ENCODE measurements at regions not wholly inside any gene's neighbourhood (a gene's known extent, or its start where the extent isn't known, plus 50 kb on each side); places are given as distances from the start of the nearest gene placed in this dataset.

DNA sequence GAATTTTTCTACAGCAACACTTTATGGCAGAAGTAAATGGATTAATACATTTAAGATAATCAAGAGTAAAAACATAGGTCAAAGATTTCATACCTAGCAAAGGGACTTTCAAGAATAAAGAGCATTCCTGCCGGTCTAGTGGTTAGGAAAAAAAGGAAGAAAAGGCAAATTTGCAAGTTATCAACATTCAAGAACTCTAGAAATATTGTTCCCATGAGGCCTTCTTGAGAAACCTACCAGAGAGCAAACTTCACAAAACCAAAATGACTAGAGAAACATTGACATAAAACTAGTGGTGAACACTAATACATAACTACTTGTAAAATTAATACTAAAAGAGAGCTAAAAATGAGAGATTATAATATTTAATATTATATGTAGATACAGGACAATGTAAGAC is 320.2 kb upstream of the RGMB start:
- no peak for DNase-seq (ENCODE audit: low read depth)

DNA sequence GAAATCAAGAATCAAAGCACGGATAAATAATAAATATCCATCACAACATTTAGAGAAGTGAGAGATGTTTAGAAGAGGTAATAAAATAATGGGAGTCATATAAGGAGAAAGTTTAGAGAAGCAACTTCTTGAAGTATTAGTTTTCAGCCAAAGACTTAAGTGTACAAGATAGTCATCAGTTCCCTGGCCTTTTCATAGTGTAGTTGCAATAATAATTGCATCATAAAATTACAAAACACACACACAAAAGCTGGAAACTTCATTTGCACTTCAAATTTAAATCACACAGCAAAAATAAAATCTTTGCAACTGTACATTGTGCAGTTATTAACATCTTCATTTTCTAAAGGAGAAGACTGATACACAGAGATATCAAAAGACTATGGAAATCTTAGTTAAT is 319.1 kb upstream of the RGMB start:
- DNase-seq (ENCODE audit: low read depth) = peak; percentile 79

DNA sequence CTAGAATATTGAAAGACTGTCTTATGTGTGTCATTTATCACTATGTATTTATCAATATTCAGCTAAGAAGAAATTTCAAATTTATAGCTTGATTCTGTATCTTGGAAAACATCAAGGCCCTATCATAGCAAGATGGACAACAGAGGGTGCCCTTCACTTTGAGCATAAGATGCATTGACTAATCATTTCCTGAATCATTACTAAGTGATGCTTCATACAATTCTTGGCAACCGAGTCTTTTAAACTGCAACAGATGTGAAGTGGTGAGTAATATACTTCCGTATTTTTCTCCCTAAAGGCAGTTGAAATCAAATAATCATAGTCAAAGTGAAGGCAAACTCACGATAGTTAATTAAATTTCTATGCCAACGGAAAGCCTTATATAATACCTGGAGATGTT is 318.6 kb upstream of the RGMB start:
- peak; percentile 98 for DNase-seq (ENCODE audit: low read depth)

DNA sequence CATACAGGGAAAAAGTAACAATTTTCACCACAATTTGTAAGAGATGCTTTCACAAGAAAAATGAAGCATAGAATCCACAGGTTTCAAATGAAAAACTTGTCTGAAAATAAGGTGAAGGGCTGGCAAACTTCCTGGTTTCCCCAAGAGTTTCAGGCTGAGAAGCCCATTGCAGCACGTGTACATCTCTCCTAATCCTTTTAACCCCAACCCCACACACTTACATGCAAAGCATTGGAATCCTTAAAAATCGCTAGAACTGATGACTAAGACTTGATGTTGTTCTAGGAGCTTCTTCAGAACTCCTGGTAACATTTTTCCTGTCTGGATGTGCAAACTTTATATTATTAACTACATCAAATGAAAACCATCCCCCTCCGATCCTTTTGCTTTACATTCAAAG is 317.8 kb upstream of the RGMB start:
- DNase-seq (ENCODE audit: low read depth) = peak; percentile 85

DNA sequence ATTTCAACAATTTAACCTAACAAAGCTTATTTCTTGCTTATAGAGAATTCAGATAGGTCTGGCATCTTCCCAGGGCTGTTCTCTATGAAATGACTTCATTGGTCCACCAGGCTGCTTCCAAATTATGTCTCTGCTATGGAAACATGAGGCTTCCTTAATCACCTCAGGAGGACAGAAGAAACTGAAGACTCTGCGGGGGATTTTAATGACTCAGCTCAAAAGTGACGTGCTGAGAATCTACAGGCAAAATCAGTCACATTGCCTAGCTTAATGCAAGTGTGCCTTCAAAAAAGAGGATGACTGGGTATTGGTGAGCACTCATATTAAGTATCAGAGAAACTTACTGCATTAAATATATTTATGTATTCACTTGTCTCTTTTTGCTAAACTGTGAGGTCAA is 315.5 kb upstream of the RGMB start:
- DNase-seq (ENCODE audit: low read depth) = peak; percentile 92

DNA sequence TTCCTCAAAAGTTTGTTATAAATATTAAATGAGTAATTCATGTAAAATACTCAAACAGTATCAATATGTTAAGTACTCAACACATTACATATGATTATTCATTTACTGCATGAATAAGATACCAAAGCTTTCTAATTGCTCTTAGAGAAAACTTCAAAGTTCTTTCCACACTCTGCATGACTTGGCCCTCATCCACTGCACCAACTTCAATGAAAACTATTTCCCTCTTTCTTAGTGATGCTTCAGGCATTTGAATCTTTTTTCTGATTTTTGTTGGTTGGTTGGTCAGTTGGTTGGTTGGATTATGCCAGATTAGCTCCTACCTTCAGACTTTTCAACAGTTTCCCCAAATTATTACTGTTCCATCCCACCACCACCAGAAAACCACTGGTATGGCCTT is 314.7 kb upstream of the RGMB start:
- DNase-seq (ENCODE audit: low read depth) = peak; percentile 32

DNA sequence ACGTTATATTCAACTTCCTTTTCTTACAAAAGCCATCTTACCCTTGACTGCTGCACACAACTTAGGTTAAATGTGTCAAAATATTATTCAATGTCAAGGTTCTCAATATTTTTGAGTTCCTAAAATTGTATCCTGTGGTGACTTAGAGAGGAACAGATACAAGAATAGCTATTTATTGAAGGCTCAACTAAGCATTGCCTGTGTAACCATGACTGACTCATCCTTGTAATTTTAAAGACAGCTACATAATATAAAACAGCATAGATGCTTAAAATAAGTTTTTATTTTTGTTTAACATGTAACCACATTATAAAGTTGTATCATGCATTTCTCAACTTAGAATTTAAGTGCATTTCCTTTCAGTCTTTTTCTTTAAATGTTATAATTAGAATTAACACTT is 312.9 kb upstream of the RGMB start:
- no peak for DNase-seq (ENCODE audit: low read depth)

DNA sequence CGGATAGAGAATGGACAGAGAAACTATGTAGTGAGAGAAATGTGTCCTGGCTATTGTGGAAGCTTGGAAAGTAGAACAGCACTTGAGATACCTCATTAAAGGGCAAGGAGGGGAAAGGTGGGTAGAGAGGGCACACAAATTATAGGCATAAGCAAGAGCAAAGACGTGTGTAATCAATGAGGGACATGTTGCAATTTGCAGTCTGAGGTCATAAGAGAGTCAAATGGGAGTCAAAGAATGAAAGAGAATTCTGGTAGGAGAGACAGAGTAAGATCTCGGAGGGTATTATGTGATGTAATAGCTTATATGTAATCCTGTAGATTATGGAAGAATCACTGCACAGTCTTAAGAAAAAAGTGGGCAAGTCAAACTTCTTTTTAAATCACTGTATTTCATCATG is 312.0 kb upstream of the RGMB start:
- peak; percentile 25 for DNase-seq (ENCODE audit: low read depth)

DNA sequence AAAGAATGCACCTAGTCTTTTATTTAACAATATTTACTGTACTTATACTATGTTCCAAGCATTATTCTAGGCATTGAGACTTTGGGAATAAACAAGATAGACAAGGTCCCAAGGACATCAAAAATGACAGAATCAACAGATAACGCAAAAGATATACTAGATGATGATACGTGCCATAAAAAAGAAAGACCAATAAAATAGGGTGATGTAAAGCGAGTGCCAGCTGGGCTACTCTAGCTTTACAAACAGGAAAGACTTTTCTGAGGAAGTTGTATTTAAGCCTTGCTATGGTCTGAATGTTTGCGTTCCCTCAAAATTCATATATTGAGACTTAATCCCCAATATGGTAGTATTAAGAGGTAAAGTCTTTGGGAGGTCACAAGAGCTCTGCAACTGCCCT is 310.2 kb upstream of the RGMB start:
- DNase-seq (ENCODE audit: low read depth) = no peak

DNA sequence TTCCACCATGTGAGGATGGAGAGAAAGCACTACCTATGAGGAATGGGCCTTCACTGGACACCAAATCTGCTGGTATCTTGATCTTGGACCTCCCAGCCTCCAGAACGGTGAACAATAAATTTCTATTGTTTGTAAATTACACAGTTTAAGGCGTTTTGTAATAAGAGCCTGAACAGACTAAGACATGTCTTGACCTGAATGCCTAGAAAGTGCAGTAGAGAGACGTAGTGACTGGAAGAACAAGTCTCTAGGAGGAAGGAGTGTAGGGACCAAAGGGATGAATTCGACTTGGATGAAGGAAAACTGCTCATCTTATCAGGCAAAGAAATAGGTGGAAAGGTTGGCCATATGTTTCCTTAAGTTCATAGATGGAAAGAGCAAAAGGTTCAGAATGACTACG is 309.8 kb upstream of the RGMB start:
- DNase-seq (ENCODE audit: low read depth) = no peak

DNA sequence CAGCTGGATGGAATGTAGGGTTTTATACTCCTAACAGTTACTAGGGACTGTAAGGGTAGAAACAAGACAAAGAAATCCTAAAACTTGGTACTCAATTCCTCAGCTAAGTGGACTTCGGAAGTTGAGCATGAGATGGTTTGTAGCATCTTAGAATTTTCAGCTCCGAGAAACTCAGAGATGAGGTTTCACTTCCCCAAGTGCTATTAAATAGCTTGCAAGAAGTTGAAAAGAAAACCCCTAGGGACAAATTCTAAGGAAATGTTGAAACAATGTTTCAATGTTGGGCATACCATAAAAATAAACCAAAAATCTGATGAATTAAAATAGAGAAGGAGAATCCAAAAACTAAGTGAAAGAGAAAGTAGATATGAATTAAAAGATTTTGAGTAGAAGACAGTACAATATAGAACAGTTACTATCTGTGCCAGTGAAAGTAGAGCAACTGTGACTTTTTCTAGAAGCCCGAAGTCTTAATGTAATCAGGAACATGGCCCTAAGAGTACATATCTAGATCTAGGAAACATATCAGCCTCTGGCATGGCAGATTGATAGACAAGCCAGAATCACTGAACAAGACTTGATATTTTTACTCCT is 308.6 kb upstream of the RGMB start:
- DNase-seq (ENCODE audit: low read depth) = no peak

DNA sequence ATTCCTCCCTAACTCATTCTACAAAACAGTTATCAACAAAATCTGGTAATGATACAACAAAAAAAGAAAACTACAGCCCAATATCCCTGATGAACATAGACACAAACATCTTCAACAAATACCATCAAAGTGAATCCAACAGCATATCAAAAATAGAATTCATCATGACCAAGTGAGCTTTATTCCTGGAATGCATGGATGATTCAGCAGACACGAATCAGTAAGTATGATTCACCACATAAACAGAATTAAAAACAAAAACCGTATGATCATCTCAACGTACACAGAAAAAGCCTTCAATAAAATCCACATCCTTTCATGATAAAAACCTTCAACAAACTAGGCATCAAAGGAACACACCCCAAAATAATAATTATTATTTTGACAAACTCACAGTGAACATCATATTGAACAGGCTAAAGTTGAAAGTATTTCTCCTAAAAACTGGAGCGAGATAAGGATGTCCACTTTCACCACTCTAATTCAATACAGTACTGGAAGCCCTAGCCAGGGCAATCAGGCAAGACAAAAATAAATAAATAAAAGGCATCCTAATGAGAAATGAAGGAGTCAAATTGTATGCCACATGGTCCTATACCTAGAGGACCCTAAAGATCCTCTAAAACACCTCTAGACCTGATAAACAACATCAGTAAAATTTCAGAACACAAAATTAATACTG is 305.1 kb upstream of the RGMB start:
- peak; percentile 95 for DNase-seq (ENCODE audit: low read depth)

DNA sequence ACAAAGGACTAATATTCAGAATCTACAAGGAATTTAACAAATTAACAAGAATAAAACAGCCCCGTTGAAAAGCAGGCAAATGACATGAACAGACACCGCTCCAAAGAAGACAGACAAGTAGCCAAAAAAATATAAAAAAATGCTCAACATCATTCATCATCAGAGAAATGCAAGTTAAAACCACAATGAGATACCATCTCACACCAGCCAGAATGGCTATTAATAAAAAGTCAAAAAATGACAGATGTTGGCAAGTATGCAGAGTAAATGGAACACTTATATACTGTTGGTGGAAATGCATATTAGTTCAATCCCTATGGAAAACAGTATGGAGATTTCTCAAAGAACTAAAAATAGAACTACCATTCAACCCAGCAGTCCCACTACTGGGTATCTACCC is 302.7 kb upstream of the RGMB start:
- DNase-seq (ENCODE audit: low read depth) = no peak

DNA sequence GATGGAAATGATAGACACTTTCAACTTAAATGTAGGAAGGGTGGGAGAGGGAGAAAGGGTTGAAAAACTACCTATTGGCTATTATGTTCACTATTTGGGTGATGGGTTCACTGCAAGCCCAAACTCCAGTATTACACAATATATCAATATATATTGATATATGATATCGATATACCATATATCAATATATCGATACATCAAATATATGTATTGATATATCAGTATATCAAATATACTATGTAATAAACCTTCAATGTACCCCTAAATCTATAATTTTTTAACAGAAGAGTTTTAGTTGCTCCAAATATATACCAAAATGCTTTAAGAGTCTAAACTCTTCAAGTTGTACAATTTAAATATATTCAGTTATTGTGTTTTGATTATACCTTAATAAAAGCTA is 302.0 kb upstream of the RGMB start:
- DNase-seq (ENCODE audit: low read depth) = no peak

DNA sequence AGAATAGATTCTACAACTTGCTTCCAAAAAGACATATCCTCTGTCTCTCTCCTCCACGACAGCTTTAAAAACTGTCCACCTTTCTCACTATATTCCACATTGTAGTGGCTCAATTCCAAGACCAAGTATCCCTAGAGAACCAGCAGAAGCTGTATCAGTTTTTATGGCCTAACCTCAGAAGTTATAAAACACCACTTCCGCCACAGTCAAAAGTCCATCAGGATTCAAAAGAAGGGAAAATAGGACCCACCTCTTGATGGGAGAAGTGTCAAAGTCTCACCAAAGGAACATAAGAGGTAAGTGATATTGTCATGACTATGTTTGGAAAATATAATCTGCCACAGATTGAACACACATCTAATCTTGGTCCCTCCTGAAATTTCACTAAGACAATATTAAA is 299.2 kb upstream of the RGMB start:
- no peak for DNase-seq (ENCODE audit: low read depth)

DNA sequence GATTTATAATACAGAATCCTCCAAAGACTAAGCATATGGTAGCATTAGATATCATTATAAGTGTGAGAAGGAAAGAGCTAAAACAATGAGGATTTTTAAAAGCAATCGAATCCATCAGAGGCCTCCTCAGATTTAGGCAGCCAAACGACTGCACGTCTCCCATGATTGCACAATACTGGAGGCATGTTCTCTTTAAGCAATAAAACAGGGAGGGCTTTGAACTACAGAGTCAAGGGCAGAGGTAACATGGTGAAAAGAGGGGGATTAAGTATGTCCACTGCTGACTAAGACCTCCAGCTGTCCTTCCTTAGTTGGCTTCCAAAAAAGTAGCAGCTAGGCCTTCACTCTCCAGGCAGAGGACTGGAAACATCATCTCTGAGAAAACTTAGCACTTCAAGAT is 298.7 kb upstream of the RGMB start:
- DNase-seq (ENCODE audit: low read depth) = peak; percentile 33

DNA sequence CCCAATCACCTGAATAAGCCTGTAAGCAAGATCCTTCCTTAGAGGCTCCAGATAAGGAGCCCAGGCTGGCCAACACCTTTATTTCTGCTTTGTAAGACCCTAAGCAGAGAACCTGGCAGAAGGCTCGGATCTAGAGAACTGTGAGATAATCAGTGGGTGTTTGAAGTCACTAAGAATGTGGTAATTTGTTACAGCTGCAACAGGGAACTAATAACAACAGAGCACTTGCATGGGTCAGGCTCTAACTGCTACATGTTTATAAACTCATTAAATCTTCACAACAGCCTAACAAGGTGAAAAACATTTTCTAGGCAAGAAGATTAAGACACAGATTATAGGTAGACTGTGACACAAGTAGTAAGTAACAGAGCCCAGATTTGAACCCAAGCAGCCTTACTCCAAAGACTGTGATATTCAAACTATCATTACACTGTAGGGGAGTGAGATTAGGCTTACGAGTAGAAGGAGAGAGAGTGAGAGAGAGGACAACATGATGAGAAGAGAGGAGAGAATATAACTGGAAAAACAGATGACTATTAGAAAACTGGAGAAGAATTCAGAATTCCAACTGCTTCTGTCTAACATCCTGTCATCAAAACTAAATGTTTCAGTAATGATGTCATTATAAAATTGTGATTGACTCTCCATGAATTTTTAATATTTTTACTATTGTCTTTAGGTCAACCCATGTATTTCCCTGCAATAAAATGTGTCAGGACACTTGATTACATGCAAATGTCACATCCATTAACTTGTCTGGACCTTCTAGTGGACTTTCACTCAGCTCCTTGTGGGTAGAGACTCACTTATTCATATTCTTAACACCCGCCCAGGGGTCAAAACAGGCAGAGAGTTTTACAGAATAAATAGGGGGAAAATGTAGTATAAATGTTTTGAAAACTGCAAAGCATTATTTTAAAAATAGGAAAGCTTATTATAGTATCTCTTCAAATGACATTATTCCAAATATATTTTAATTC is 290.9 kb upstream of the RGMB start:
- DNase-seq (ENCODE audit: low read depth) = no peak

DNA sequence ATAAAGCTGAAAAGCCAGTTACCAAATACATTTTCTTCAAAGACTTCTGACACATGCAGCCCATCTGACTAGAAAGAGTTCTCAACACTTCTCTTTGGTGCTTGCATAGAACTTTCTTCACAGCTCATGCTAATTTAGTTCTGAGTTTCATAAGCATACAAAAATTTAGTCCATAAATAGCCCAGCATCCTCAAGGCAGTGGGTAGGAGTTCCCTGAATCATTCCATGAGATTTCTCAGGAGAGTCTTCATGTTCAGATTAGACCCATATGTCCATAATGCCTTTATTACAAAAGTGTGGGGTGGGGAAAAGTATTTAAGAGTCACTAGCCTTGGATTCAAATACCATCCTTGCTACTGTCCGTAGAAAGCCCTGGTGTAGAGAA is 290.2 kb upstream of the RGMB start:
- DNase-seq (ENCODE audit: low read depth) = no peak

DNA sequence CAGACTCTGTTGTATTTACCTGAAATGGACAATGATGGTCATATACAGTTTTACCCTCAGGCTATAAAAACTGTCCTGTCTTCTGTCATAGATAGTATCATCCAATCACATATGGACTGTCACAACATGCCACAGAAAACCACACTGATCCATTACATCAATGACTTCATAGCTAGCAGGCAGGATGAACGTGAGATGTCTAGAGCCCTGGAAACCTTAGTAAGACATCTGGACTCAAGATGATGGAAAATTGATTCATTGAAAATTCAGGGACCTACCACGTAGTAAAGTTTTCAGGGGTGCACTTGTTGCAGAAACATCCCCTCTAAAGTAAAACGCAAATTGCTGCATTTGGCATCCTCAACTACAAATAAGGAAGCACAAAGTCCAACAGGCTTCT is 284.4 kb upstream of the RGMB start:
- DNase-seq (ENCODE audit: low read depth) = no peak

DNA sequence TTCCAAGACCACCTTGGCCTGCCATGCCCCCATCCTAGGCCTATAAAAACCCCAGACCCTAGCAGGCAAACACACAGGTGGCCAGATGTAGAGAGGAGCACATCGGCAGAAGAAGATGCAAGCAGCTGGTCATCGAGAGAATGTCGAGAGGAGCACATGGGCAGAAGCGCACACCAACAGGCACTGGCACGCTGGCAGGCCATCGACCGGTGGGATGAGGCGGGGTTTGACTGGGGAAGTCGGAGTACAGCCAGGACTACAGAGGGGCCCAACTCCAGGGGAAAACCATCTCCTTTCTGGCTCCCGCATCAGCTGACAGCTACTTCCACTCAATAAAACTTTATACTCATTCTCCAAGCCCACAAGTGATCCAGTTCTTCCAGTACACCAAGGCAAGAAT is 283.1 kb upstream of the RGMB start:
- no peak for DNase-seq (ENCODE audit: low read depth)

DNA sequence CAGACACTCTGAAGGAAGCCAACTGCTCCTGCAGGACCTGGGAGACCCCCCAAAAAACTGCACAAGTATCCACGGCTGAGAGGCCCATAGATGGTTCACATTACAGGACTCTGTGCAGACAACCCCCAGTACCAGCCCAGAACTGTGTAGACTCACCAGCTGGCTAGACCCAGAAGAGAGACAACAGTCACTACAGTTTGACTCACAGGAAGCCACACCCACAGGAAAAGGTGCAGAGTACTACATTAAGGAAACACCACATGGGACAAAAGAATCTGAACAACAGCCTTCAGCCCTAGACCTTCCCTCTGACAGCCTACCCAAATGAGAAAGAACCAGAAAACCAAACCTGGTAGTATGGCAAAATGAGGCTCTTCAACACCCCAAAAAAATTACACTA is 281.2 kb upstream of the RGMB start:
- DNase-seq (ENCODE audit: low read depth) = peak; percentile 35

DNA sequence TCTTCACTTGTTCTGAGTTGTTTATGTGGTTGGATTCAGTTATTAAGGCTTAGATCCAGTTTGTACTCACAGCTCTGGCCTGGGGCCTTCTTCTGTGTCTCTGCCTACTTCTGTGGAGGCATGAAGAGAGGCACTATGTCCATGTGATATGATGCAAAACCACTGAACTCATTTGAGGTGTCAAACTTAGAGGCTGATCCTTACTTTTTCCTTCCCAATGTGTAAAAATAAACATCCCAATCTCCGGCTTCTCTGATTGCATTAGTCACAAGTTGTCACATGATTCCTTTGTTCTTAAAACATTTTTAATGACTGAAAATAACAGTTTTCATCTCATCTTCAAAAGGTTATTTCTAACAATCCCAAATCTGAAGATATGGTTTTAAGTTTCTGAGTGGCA is 276.0 kb upstream of the RGMB start:
- DNase-seq (ENCODE audit: low read depth) = peak; percentile 33

DNA sequence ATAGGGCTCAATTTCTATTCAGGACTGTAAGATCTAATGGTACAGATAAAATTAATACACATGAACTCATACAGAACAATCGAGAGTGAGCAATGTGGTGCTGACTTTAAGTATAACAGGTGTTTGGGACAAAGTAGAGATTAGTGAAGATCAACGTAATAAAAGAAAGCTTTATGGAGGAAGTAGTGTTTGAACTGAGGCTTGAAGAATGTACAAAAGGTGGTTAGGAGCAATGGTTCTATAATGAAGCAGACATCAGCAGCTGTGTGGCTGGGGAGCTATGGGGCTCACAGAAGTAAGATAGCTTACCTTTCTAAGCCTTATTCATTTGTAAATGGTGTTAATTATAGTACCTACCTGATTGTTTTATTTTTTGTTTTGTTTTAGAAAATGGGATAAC is 275.4 kb upstream of the RGMB start:
- no peak for DNase-seq (ENCODE audit: low read depth)

All from iris pigment epithelial cell (primary cell).